HG02981 (cell line): ENCODE measurements at regions not wholly inside any gene's neighbourhood (a gene's known extent, or its start where the extent isn't known, plus 50 kb on each side); places are given as distances from the start of the nearest gene placed in this dataset.

ENCODE experiments used
- ATAC-seq: cut with Tn5 transposase; IDR thresholded peaks from one replicate; pipeline ENCODE4 v1.9.1; 2021; ENCODE audit warnings: mild to moderate bottlenecking, moderate library complexity; ENCODE audit not compliant: unreplicated experiment

DNA sequence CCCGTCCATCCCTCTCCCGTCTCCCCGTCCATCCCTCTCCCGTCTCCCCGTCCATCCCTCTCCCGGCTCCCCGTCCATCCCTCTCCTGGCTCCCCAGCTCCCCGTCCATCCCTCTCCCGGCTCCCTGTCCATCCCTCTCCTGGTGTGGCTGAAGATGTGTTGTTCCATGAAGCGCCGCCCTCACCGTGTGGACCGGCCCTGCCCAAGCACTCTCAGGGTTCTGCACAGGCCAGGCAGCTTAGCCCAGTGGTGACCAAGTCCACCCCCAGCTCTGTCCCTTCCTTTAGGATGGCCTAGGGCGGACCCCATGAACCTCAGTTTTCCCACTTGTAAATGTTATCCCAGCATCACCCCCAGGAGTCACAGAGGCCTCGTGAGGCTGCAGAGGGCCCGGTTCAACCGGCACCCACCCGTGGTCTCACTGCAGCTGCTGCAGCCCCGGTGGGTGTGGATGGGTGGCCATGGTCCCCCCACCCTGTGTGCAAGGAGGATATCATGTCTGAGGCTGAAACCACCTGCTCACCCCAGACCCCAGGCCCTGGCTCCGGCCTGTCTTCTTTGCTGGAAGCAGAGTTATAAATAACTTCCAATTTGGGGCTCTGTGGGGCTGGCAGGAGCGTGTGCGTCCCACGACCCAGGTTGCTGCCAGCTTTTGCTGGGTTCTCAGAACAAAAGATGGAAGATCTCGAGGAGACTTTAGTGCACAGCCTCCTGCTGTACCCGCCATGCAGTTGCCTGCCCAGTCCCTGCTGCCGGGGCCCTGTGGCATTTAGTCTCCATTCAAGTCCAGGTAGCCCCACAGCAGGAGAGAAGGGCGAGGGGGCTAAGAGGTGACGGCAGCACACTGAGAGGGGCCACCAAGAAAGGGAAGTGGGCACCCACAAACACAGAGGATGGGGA is 1147.8 kb downstream of the BRD1 start:
- ATAC-seq: no peak

DNA sequence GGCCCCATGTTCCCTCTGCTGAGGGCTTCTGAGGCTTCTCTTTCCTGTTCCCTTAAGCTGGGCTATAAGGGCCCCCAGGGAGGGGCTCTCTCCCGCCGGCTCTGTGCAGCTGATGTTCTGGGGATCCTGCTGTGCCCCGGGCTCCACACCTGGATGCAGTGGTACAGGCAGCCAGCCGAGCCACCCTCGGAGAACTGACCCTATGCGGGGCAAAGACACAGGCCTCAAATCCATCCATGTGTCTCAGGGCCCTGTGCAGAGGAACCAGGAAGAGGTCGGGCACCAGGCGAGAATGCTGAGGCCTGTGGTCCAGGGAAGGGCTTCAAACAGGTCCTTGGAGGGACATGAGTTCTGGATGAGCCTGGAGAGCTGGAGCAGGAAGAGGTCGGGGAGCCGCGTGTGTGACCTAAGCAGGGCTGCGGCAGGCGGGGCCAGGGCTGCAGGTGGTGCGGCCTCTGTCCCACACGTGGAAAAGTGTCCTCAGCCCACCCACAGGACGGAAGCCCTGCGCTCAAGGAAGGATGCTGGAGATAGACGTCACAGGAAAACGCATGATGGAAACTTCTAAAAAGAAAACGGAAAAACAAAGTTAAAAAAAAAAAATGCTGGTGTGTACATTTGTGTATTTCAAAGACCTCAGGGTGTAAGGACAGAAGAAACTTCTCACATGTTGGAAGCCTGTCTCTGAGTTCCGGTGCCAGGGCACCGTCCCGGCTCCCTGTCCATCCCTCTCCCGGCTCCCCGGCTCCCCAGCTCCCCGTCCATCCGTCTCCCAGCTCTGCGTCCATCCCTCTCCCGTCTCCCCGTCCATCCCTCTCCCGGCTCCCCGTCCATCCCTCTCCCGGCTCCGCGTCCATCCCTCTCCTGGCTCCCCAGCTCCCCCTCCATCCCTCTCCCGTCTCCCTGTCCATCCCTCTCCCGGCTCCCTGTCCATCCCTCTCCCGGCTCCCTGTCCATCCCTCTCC is 1149.2 kb downstream of the BRD1 start:
- ATAC-seq: no peak

DNA sequence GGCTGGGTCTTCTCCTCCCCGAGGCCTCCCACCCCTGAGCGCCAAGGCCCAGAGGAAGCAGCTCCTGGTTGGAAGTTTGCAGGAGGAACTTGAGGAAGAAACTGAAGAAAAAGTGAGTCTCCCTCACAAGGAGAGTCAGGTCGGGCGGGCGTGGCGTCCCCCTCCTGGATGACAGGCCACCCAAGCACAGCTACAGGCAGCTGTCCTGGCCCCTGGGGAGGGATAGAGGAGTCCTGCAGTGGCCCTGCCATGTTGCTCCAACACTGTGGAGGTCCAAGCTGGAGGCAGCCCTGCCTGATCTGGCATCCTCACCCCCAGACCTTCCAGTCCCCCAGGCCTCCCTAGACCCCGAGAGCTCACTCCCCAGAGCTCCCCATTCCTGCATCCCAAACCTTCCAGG is 1150.1 kb downstream of the BRD1 start:
- ATAC-seq: no peak

DNA sequence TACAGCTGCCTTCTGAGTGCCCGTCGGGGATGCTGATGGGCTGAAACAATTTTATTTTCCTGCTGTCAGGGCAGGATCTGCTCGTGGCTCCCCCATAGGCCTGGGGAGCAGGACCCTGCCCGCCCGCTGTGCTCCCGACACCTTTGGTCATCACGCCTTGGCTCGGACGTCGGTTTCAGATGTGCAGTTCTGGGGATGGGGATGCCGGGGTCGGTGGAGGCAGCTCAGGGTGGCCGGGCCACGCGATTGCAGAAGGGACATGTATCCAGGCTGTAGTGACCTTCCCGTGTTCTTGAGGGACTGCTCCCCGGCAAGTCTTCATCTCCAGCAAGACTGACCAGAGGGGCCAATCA is 1150.5 kb downstream of the BRD1 start:
- ATAC-seq: no peak

DNA sequence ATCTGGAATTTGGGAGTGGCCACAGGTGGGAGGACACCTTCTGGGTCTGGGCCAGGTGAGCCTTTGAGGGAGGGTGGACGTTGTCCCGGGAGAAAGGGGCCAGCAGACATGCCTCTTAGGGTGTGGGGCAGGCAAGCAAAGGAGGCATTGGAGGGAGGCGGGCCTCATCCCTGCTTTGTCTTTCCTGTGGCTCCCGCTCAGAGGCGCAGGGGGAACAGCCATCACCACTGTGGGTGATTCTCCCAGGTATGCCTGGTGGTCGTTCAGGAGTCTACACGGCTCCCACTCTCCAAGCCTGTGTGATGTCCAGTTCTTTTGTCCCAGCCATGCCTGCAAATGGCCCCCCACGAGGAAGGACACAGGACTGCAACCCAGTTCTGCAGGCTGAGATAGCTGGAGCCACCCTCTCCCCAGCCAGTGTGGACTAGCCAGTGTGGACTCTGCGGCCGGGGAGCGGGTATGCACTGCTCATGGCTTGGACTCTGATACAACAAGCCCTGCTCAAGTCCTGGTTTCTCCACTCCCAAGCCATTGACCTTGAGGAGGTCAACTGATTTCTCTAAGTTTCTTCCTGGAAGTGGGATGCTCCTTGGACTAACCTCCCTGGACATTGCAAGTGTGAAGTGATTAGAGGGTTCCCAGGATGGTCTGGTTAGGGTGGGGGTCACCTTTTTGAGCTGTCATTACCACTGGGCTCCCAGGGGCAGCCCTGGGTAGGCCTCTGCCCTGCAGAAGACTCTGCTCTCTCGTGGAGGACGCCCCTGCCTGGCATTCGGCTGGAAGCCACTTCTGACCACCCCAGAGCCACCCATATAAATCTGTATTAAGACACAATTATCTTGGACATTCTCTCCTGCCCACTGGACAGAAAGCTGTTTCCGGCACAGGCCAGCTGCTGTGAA is 1151.2 kb downstream of the BRD1 start:
- no peak for ATAC-seq

DNA sequence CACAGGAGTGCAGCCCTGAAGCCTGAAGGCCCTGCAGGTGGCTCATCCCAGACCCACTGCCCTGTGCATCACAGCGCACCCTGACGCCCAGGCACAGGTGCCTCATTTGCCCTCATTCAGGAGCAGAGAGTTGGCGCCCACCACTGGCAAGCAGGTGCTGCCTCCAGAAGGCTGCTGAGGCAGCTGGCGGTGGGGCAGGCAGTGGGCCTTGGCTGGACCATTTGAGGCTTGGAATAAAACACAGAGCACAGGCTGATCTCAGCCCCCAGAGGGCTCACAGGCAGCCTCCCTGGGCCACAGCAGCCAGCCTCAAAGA is 1151.9 kb downstream of the BRD1 start:
- no peak for ATAC-seq

DNA sequence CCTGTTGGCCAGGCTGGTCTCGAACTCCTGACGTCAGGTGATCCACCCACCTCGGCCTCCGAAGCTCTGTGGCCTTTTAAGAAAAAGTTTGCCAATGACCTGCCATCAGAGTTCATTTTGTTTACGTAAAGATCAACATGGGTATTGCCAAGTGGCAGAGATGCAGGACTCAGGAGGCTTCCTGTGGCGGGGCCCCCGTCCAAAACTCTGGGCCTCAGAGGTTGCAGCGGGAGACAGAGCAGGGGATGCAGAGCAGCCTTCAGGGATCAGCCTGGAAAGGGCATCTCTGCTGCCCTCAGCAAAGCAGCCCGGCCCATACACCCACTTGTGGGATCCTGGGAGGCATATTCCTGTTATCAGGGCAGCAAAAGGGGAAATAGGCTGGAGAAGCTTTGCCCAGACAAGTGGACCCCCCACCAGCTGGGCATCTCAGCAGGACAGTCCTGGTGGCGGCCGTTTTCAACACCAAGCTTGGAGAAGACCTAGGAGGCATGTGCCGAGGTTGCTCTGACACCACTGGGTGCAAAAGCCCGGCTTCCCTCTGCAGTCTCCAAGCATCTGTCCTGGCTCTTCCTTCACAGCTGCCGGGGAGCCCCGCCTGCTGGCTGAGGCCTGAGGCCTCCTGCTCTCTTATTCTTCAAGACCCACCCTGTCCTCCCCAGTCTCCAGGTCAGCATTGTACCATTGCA is 1152.4 kb downstream of the BRD1 start:
- ATAC-seq: no peak

DNA sequence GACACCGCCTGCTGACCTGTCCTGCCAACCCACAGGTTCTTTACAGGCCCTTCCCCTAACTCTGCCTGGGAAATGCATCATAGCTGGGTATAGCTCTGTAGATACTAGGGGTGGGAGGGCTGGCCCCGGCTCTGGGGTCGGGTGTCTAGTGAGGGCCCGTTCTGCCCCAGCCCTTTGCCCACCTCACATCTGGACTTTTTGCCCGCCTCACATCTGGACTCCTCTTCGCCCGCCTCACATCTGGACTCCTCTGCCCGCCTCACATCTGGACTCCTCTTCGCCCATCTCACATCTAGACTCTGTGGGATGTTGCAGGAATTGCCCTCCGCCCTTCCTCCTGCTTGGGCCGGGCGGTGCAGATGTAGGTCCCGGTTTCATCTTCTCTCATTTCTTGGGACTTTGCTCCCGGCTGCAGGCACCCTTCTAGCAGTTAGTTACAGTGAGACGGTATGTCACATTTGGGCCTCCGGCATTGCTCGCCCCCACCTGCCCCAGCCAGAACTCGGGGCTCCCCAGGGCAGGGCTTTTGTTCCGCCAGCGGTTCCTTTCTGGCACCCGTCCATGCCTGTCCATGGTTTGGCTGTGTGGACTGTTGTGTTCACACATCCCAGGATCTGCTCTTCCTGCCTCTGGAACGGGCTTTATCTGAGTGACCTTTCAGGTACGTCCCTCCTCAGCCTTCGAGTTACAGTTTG is 1153.7 kb downstream of the BRD1 start:
- ATAC-seq: no peak

DNA sequence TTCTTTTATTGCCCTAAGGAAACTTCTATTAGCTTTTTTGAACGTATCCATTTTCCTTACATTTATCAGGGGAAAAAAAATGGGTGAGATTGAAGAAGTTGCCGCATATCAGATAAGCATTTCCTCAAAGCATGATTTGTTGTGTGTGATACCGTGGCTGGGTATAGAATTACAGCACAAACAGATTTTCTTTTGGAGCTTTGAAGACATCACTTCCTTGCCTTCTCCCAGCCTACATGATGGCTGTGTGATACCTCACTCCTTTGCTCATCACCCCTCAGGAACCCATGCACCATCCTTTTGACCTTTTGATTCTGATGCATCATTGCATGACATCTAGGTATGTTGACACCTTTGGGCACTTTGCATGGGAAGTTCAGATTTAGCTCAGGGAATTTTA is 1155.3 kb downstream of the BRD1 start:
- ATAC-seq: no peak

DNA sequence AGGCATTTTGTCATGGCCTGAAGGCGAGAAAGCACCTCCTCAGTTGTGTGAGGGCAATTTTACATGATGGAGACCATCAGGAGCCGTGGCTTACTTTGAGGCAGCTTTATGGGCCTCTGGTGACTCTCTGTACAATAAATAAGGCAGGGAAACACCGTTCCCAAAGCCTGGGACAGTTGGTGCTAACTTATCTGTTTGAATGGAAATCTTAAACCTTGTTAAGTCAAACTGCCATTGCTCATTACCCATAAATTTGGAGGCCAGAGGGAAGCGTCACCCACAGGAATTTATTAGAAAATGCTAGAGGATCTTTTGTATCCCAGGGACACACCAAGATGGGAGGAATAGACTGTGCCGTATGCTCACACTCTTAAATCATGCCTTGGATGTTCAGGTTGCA is 1156.9 kb downstream of the BRD1 start:
- no peak for ATAC-seq

DNA sequence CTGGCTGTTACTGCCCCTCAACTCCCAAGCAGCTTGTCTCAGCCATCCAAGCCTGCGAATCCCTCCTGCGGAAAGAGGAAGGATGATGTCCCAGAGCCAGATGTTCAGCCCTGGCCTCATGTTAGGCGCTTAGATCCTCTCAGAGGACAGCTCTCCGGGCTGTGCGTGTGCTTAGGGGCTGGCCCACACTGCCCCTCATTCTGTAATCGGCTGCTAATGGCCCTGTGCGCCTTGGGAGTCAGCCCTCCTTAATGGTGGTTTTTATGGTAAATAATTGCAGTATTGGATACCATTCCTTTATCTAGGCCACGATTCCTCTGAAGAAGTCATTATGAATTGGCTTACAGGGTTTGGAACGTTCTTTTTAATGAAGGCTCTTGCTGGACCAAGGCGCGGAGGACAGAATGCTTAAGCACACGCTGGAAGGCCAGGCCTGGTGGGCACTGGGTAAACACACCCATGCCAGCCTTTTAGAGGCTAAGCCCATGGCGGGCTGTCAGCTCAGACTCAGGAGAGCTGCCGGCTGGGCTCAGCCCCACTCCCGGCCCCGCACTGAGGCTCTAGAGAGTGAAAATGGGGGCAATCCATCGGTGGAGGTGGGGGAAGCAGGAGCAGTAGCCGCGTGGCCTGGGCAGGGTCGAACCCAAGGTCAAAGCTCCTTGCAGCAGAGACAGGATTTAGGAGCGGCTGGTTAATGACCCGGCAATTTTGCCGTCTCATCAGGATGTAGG is 1157.5 kb downstream of the BRD1 start:
- ATAC-seq: no peak

DNA sequence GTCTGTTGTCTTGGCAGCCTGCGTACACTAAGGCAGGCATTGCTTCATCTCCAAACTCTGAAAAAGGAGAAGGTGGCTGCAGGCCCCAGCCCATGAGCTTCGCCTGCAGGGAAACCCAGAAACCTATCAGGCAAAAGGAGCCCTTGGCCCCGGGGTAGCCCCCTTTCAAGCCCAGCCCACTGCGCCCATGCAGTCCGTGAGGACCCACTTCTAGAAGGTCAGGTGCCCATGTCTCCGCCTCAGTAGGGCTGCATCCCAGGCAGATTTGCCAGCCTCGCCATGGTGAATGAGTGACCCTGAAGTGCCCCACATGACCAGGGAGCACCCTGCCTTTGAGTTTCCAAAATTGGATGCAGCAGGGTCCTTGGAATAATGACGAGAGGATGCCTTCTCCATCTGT is 1158.4 kb downstream of the BRD1 start:
- ATAC-seq: no peak

DNA sequence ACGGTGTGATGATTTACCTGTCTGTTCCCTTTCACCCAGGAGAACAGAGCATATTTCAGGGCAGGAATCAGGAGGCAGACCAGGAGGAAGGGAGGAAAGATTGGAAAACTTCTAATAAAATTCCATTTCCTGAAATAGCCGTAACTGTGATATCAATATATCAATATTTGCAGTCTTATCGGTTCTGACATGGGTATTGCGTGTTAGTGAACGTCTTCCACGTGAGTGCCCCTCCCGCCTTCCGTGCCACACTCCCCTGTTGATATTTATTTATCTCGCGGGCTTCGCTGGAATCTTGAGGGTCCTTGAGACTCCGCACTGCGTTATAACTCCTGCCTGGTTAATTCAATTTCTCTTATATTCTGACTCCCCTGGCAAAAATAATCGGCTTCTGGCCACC is 1160.4 kb downstream of the BRD1 start:
- ATAC-seq: no peak

DNA sequence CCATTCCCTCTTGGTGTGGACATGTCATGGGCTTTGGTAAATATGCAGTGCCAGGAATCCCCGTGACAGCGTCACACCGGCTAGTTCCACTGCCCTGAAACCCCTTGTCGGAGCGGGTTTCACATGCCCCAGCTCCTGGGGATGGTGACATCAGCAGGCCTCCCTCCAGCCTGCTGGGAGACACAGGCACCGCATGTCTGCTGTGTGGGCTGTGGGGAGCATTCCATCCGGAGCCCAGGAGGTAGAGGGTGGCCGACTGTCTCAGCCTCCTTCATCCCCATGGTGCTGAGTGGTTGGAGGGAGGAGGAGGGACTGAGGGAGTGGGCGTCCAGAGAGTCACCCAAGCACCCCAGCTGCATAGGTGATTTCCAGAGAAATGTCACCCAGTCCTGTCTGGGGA is 1161.1 kb downstream of the BRD1 start:
- no peak for ATAC-seq

DNA sequence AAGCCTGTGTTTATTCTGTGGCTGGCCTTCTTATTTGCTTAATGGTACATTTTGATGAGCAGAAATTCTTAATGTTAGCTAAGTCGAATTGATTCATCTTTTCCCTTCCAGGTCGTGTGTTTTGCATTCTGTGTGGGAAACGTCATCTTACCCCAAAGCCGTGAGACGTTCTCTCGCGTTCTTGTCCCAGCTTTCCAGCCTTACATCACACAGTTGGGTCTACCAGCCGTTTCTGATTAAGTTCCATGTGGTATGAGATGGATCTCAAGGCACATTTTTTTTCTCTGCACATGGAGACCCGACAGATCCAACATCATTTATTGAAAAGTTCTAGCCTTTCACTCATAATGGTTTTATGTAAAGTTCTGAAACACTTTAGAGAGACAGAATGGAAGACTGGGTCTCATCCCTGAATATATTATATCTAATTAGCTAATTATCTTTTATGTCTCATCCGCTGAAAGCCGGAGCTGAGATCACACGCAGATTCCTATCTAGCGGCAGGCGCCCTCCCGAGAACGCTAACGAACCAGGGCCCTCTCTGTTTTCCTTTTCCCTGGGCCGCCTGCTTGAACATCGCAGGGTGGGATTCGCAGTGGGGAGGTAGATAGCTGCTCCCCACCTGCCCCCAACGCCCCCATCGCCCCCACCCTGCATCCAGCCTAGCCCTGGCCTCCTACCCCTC is 1162.2 kb downstream of the BRD1 start:
- no peak for ATAC-seq

DNA sequence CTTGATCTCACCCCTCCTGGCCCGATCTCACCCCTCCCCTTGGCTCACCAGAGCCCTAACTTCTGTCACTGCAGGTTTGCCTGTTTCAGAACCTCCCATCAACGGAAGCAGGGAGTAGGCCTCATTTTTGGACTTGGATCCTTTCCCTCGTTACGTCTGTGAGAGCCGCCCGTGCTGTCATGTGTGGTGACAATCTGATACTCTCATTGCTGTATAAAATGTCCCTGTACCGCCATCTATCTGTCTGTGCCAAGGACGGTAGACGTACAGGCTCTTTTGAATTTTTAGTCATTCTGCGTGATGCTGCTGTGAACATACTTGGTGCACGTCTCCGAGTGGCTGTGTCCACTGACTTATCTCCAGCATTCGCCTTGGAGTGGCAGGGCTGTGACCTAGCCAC is 1163.1 kb downstream of the BRD1 start:
- ATAC-seq: no peak

DNA sequence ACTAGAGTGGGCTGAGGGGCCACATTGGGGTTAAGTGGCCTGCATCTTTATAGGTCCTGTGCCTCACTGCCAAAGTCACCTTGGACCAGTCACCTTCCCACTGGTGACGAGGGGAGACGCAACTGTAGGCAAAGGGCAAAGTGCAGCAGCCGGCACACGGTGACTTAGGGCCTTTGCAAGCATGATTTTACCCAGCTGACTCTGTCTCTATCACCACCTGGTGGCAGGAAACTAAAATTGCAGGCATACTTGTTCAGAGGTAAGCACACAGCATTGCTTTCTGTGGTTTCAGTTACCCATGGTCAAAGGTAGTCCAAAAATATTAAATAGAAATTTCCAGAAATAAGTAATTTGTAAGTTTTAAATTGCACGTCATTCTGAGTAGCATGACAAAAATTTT is 1164.4 kb downstream of the BRD1 start:
- no peak for ATAC-seq

DNA sequence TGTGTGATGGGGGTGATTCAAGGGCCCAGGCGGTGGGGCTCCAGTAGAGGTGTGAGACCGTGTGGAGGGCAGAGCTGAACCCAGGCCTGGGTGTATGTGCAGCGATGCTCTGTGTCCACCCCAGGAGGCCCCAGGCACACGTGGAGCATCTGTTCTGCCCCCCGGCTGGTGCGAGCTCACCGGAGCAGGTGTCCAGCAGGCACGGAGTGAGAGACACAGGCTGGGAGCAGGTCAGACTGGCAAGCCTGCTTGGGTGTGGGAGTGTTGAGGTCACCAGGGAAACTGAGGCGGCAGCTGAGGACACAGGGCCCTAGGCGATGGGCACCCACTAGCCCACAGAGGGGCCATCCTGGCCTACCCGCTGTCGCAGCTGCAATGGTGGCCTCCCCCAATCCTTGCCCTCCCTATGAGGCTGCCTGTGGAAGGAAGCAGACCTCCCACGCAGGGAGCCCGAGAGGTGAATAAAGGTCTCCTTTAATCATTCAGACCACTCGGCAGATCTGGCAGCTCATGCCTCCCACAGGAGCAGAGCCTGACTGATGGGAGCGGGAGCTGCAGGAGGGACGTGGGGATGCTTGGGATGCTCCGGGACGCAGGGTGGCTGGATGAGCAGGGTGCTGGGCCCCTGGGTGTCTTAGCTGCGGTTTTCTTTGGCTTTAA is 1165.1 kb downstream of the BRD1 start:
- no peak for ATAC-seq
